ENCODE measurements at regions not wholly inside any gene's neighbourhood (a gene's known extent, or its start where the extent isn't known, plus 50 kb on each side); places are given as distances from the start of the nearest gene placed in this dataset.

GRCh38 chr12:105998561-105998960 lies 140.2 kb downstream of the NUAK1 start:
- Histone ChIP-seq H3K9me3 (no peaks in the 10 kb centered on the region), H3K36me3 (no peaks in the 10 kb centered on the region), H3K4me3 (no peak overlapping the region), H3K4me1 (no peaks in the 10 kb centered on the region), H3K27ac (no peak overlapping the region), H3K27me3 (no peaks in the 10 kb centered on the region)
- intact Hi-C loops (cut with DNase I; ENCODE audit: low total_unique reads): no loop called here
- TF ChIP-seq CTCF (IDR thresholded peaks at IDR 0.05) (no peak), POLR2A (IDR thresholded peaks at IDR 0.05) (no peak)
- no peak for DNase-seq

- H3K9me3 ChIP-seq: no peaks in the 10 kb centered on the region
- no peaks in the 10 kb centered on the region for H3K27me3 ChIP-seq
- intact Hi-C loops (cut with DNase I; ENCODE audit: low total_unique reads): no loop called here
- no peak overlapping the region for H3K27ac ChIP-seq
- no peak for DNase-seq
- TF ChIP-seq CTCF (IDR thresholded peaks at IDR 0.05): no peak
- no peak for TF ChIP-seq POLR2A (IDR thresholded peaks at IDR 0.05)
- no peaks in the 10 kb centered on the region for H3K36me3 ChIP-seq
- no peak overlapping the region for H3K4me3 ChIP-seq
- no peaks in the 10 kb centered on the region for H3K4me1 ChIP-seq
Observed at GRCh38 chr12:106000382-106001104, 138.2 kb downstream of the NUAK1 start.

GRCh38 chr12:106001105-106001836 lies 137.5 kb downstream of the NUAK1 start:
- DNase-seq: no peak
- no peaks in the 10 kb centered on the region for H3K4me1 ChIP-seq
- H3K27me3 ChIP-seq: no peaks in the 10 kb centered on the region
- no peak overlapping the region for H3K27ac ChIP-seq
- no peak overlapping the region for H3K4me3 ChIP-seq
- no peaks in the 10 kb centered on the region for H3K9me3 ChIP-seq
- H3K36me3 ChIP-seq: no peaks in the 10 kb centered on the region
- TF ChIP-seq POLR2A (IDR thresholded peaks at IDR 0.05): no peak
- no peak for TF ChIP-seq CTCF (IDR thresholded peaks at IDR 0.05)
- intact Hi-C loops (cut with DNase I; ENCODE audit: low total_unique reads): no loop called here

DNA sequence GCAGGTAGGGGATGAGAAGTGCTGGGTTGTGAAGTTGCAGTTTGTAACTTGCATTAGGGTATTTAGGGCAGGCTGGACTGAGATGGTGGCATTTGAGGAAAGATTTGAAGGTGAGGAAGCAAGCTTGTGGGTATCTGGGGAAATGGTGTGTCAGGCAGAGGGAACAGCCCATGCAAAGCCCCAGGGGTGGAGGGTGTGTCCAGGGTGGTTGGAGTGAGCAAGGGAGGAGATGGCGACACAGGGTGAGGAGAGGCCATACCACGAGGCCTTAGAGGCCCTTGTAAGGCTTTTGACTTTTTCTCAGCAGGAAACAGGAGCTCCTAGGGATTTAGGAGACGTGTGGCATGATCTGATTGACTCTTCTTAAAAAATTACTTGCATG lies 136.9 kb downstream of the NUAK1 start:
- intact Hi-C loops (cut with DNase I; ENCODE audit: low total_unique reads): no loop called here
- Histone ChIP-seq H3K27ac (no peak overlapping the region), H3K27me3 (no peaks in the 10 kb centered on the region)

More for the DNA sequence above, 136.9 kb downstream of the NUAK1 start:
- no peaks in the 10 kb centered on the region for H3K36me3 ChIP-seq
- no peaks in the 10 kb centered on the region for H3K9me3 ChIP-seq
- DNase-seq: no peak
- no peak overlapping the region for H3K4me3 ChIP-seq
- TF ChIP-seq POLR2A (IDR thresholded peaks at IDR 0.05) (no peak), CTCF (IDR thresholded peaks at IDR 0.05) (no peak)
- H3K4me1 ChIP-seq: no peaks in the 10 kb centered on the region

All from uterus (tissue), 3 donors.